ENCODE measurements at regions not wholly inside any gene's neighbourhood (a gene's known extent, or its start where the extent isn't known, plus 50 kb on each side); places are given as distances from the start of the nearest gene placed in this dataset.

DNA sequence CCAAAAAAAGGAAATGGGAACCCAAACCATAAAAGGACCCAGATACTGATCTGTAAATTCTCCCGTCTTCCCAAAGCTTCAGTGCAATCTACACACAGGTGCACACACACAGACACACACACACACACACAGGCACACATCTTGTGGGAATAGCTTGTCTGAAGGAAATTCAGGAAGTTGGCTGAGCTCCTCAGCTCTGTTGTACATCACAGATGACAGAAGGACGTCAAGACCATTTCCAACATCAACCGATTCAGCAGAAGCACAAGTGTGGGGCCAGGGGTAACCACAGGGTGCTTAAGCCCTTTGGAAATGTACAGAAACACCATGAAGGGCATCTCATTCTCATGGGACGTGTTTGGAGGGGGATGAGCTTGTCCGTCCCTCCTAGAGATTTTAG, 498.1 kb upstream of the PSMD7 start:
- no peak for FAIRE-seq

GRCh38 chr16:73797115-73797514, 499.5 kb upstream of the PSMD7 start:
- FAIRE-seq = no peak

DNA sequence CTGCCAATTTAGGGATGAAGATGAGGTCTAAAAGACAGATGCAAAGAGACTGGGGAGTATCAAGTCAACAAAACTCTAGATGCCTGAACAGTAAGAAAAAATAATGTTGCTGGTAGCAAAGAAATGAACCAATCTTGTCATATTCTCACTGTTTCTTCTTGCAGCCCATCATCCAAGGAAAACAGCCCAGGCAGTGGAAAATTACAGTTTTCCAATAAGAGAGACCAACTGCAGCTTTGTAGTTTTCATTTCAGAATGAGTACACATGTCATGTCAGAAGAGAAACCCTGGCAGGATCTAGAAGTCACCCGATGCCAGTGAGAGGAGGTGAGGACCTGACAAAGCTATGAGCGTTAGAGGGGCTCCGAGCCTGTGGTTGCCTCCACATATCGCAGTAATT, 500.4 kb upstream of the PSMD7 start:
- no peak for FAIRE-seq

- FAIRE-seq = no peak
Measured at GRCh38 chr16:73794994-73795393, 501.6 kb upstream of the PSMD7 start.

DNA sequence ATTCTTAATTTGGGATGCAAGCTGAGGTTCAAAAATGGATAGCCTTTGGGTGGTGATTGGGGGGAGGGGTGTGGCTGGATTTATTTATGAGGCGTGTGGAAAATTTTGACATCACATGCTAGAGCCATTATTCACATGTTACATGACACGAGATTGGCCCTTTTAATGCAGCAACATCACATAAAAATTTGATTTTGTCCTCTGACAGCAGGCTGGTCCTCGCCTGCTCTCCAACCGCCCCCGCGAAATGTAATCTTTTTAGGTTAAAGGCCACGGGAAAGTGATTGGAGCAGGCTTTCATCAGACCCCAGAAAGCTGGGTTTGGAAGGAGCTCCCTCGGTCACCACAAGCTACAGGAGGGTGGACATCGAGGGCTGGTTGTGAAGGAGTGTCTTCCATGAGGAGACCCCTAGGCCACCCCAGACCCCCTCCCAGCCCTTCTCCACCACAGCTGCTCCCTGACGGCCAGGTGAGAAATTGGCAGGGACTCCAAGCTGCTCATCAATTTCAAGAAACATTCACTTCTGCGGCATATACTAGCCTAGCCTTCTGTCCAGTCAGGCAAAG, 502.7 kb upstream of the PSMD7 start:
- no peak for FAIRE-seq

DNA sequence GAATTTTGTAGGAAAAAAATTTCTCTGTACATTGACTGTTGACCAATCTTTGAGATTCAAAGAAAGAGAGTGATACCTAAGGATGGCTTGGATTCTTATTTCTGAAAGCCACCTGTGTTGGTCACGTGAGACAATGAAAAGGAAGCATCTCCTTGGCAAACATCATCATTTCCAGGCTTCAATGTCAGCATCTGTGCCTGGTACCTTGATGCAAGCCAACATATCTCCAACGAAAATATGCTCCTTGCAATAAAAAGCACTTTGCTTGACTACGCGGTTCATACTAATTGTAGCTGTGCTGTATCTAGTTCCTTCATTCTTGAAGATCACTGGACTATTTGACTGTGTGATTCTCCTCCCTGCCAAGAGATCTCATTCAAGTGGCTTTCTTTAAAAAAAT, 503.4 kb upstream of the PSMD7 start:
- no peak for FAIRE-seq

DNA sequence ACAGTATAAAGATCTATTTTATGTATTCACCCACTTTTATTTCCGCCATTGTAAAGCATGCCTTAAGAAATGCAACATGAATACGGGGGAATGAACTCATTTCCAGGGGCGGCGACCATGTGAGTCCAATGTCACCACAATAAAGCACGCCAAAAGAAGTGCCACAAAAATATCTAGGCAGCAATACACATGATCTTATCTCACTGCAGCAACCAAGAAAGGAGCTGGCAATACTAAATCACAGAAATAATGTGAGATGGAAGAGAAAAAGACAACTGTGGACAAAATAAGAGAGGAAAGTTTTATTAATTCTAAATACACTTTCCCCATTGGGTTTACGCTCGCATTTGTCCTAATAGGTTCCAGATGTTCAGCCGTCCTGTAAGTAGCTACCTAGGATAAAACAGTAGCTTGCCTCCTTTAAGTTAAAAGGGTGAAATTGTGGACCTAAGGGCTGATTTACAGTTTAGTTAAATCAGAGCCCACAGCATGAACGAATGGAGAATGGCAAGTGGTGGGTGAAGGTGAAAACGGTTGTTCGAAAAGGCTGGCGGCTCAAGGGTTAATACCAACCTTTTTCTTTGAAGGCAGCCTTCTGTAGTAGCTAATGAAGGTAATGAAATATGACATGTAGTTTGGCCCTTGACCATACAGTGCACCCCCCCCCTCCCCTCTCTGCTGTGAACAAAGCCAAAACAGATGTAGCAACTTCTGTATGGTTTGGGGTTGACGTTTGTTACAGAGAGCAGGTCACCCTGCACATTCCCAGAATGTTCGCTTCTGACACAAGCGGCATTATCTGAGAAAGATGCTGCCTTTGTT, 504.2 kb upstream of the PSMD7 start:
- no peak for FAIRE-seq

DNA sequence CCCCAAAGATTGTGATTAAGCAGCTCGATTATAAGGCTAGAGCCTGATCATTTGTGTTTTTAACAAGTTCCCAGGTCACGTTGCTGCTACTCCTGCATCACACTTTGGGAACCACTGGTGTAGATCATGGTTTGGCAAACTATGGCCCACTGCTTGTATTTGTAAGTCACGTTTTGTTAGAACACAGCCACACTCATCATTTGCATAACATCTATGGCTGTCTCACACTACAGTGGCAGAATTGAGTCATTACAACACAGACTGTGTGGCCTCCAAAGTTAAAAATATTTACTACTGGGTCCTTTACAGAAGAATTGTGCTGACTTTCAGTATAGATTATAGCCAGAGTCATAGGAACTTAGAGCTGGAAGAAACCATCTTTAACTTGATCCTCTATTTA, 515.3 kb upstream of the PSMD7 start:
- FAIRE-seq = no peak

GRCh38 chr16:73778887-73779286, 517.7 kb upstream of the PSMD7 start:
- FAIRE-seq = no peak

- FAIRE-seq = no peak
Measured at GRCh38 chr16:73775841-73776388, 520.7 kb upstream of the PSMD7 start.

DNA sequence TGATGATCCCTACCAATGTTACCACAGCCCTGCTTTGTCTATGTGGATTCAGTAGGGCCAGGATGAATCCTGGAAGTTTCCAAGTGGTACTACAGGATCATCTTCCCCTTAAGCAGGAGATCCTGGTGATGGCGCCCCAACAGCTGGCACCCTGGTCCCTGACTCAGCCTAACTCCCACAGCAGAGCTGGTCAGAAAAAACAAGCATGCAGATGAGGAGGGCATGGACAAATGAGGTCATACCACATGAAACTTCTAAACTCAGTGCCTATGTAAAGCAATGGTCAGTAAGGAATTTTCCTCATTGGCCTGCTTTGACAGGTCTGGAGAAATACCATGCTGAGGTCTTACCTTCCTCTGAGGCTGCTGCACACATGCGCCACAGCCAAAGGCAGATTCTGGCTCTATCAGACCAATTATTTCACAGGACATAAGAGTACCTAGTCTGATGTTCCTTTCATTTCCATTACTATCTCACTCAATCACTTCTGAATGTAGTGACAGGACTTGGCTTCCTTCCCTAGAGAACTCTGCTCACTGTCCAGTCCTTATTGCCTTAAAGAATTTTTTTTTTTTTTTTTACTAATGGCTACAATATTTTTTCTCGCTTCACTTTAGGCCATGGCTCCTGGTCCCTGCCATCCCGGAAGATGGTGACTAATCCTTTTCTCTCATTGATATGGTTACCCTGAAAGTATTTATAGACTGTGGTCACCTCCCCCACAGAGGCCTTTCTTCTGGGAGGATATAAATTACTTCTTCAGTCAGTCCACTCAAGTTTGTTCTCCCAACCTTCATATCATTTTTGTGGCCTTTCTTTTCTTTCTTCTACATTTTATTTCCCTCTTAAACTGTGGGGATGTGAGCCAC, 525.2 kb upstream of the PSMD7 start:
- no peak for FAIRE-seq

DNA sequence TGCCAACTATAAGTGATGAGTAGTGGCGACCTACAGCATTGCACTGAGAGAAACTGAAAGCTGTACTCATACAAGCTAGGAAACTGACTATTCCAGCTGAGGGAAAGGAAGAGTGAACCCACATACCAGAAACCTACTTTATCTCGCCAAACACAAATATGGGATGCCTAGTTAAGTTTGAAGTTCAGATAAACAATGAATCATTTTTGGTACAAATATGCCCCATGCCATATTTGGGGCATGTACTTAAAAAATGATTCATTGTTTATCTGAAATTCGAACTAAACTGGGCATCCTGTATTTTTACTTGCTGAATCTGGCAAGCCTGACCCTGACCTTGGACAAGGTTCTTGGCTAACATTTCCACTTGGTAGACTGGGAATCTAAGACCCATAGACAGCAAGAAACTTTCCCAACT, 527.8 kb upstream of the PSMD7 start:
- no peak for FAIRE-seq

GRCh38 chr16:73764321-73764720, 532.3 kb upstream of the PSMD7 start:
- no peak for FAIRE-seq

DNA sequence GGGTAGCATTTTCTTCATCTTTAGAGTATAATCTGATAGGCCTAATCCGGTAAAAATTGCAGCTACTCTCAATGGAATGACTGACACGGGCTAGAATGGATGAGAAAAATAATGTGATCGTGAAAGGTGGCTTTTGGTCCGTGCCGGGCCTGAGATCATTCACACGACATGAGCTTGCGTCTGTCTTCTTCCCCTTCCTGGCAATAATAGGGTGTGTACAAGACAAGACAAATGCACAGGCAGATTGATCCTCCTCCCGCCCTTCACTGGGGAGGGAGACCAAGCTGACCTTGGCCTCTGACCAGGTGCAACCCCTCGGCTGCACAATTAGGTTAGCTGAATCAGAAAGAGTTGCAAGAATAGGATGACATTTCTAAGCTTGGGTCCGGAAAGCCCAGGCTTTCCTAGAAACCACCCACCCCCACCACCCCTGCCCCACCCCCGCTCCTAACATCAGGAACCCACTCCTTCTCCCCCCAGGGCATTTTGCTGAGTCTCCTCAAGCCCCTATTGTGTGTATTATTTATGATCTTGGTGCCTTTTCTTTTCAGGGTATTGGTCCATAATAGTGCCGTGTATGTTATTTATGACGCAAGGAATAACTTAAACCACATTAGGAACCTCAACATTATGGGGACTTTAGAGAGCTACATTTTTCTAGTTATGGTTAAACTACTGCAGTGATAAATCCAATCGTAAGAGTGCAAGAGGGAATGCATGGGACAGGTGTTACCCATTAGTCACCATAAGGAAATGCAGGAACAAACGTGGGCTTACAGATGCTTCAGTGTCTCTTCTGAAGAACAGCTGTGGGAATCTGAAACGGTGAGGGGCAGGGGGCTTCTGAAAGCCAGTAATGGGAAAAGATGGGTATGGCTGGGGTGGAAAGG, 540.1 kb upstream of the PSMD7 start:
- no peak for FAIRE-seq

DNA sequence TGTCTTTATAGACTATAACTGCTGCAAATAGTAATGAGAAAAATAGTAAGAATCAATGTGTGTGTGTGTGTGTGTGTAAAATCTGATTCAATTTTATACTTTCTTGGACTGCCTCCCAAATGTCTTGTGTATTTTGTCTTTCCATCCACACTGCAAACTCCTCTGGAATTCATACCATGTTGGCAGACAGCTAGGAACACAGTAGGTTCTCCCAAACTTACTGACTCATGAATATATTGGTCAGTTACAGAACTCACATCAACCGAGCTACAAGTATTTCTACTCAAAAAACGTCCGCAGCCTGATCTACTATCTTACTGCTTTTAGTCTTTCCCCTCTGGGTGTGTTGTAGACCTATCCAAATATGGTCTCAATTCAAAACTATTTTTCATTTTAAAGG, 542.7 kb upstream of the PSMD7 start:
- no peak for FAIRE-seq

DNA sequence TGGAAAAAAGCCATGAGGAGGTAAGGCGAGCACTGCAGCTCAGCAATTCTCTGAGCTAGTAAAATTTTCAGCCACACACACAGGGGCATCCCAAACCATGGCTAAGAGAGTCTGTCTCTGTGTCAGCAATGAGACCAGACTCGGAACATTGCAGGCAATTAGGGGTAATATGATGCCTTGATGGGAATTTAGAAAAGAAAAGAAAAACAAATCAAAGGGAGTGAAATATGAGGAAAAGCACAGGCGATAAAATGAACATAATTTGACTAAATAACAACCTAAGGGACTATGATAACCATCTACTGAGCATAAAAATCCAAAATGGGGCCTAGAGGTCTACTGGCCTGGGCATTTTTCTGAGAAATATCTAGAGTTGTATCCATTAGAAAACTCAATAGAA, 546.0 kb upstream of the PSMD7 start:
- FAIRE-seq = no peak

GRCh38 chr16:73747328-73747727, 549.3 kb upstream of the PSMD7 start:
- FAIRE-seq = no peak

- FAIRE-seq = no peak
Measured at GRCh38 chr16:73746554-73746953, 550.1 kb upstream of the PSMD7 start.

DNA sequence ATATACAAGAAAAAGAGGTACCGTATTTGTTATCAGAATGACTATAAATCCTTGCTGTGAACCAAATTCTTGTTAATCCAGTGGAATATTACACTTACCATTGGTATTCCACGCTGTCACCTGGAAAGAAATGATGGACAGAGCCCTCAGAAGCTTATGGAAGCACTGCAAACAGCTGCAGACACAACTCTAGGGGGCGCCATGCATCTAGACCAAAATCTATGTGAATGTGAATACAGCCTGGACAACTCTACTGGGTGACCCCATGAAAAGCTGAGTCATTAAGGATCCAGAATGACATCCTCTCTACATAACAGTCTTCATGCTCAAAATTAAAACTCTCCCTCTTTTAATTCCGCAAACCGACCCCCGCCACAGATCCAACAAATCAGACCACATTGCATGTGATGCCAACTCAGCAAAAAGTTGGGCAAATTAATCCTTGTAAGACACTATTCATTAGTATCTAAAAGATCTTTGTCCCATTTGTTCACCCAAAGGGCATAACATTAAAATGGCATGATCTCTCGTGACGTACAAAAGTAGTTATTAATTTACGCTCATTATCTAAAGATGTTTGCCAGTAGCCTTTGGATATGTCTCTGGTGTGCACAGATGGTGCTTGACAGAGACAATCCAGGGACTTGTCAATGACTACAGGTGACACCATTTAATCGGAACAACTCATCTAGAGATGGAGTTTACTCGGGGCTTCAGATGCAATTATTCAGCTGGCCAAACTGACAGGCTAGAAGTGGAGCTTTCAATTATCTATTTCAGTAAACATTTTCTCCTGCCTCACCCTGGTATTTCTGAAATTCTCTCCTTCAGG, 552.7 kb upstream of the PSMD7 start:
- FAIRE-seq = no peak

DNA sequence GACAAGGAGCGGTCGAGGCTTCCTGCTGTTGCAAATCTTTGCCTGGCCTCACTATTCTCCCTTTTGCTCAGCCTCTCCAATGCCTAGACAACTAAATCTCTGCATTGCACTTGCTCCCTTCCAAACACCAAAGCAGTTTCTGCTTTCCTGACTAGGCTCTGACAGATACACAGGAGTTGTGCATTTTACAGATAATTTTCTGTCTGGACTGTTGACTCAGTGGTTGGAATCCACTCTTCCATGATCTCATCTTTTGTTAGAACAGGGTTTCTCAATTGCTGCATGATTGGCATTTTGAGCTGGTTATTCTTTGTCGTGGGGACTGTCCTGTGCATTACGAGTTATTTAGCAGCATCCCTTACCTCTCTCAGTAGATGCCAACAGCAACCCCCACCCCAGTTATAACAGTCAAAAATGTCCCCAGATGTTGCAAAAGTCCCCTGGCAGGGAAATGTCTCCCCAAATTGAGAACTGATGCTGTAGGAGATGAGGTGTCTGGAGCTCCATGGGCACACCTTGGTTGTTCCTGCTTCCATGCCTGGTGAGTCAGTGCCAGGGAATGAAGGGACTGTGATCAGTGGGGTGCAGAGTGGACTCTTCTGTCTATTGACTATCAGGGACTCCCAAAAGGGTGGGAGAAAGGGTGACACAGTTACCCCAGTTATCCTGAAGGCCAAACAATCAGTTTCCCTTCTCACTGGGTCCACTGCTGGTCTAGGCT, 557.4 kb upstream of the PSMD7 start:
- no peak for FAIRE-seq

DNA sequence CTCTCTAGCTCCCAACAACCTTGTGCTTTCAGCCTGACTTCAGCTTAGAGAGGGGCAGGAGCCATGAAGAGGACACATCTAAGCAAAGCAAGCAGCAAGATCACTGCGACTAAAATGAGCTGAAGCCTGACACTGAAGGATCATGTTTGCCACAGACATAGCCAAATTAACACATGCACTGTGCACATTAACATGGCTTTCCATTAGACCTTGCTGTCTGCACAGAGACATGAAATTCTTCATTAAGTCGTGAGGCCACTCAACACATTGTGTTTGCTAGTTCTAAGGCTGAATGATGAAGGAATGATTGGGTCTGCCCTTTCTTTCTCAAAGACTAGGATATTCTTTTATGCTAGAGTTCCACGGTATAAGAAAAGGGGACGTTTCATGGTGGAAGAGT, 558.3 kb upstream of the PSMD7 start:
- FAIRE-seq = no peak

Measured in G401.6 (cell line).